ENCODE measurements at regions not wholly inside any gene's neighbourhood (a gene's known extent, or its start where the extent isn't known, plus 50 kb on each side); places are given as distances from the start of the nearest gene placed in this dataset.

- Histone ChIP-seq H2AFZ (ENCODE audit: low read length) (no peak overlapping the region), H2BK120ac (replicated peaks; ENCODE audit: low read depth, low read length) (no peak overlapping the region), H4K5ac (ENCODE audit: insufficient read length, low read depth, low read length) (no peak overlapping the region), H3K56ac (replicated peaks; ENCODE audit: insufficient read length, low read depth, low read length) (no peak overlapping the region), H3K9me3 (ENCODE audit: insufficient read depth in 2 of 2, low read depth in 1 of 2, low read length in 1 of 2) (no peaks in the 10 kb centered on the region), H3K4ac (replicated peaks; ENCODE audit: insufficient read length, low read depth, low read length) (no peak overlapping the region), H3K14ac (ENCODE audit: insufficient read length) (no peak overlapping the region), H3K79me2 (ENCODE audit: control insufficient read depth in 1 of 2, insufficient read depth in 2 of 2, low read length in 2 of 2) (no peaks in the 10 kb centered on the region), H2BK12ac (ENCODE audit: low read depth, low read length) (no peak overlapping the region), H3K23ac (ENCODE audit: insufficient read length) (no peak overlapping the region), H2BK20ac (ENCODE audit: low read length) (no peak overlapping the region), H3K4me1 (replicated peaks in 1 of 4; ENCODE audit: control insufficient read depth in 3 of 4, insufficient read depth in 4 of 4, low read length in 3 of 4) (no peaks in the 10 kb centered on the region), H3K18ac (ENCODE audit: extremely low read depth, low read length) (no peak overlapping the region), H4K8ac (ENCODE audit: extremely low read depth, insufficient read depth, low read length) (no peak overlapping the region), H2BK5ac (ENCODE audit: low read depth, low read length) (no peak overlapping the region), H2BK15ac (ENCODE audit: low read length) (peak overlapping the region; percentile 85; the same call in 1 of the 2 replicates), H3K9ac (replicated peaks in 1 of 4; ENCODE audit: extremely low read depth in 1 of 4, low read depth in 3 of 4, low read length in 3 of 4) (no peak overlapping the region), H4K20me1 (replicated peaks in 1 of 2; ENCODE audit: control insufficient read depth in 1 of 2, insufficient read depth in 2 of 2, low read length in 2 of 2) (no peaks in the 10 kb centered on the region), H3K79me1 (ENCODE audit: low read depth, low read length) (no peaks in the 10 kb centered on the region), H3K23me2 (ENCODE audit: low read depth, low read length) (no peaks in the 10 kb centered on the region), H3K27me3 (replicated peaks in 1 of 4; ENCODE audit: control insufficient read depth in 3 of 4, extremely low read depth in 1 of 4, insufficient read depth in 3 of 4, low read length in 3 of 4) (no peaks in the 10 kb centered on the region), H3K36me3 (ENCODE audit: control insufficient read depth in 2 of 4, insufficient read depth in 4 of 4, low read length in 3 of 4) (no peaks in the 10 kb centered on the region), H3K27ac (ENCODE audit: low read depth, low read length) (no peak overlapping the region), H3K4me3 (ENCODE audit: extremely low read depth in 1 of 4, insufficient read depth in 2 of 4, low read depth in 3 of 4, low read length in 4 of 4) (no peak overlapping the region), H4K91ac (replicated peaks; ENCODE audit: insufficient read length, low read length) (no peak overlapping the region), H3K4me2 (ENCODE audit: insufficient read depth in 1 of 2, low read depth in 2 of 2, low read length in 2 of 2) (no peak overlapping the region), H2AK5ac (ENCODE audit: low read depth, low read length) (no peak overlapping the region)
- 86% methylated on average over 4 of the region's 4 CpGs; no CpG with 5 or more reads in 1 of the 2 experiments for WGBS, 2 experiments (ENCODE audit: extremely low coverage in 1 of 2, insufficient coverage in 1 of 2, insufficient read length in 1 of 2, insufficient replicate concordance in 2 of 2, low coverage in 1 of 2, low lambda C conversion rate in 2 of 2, missing lambda C conversion rate in 1 of 2)
- ChIA-PET CTCF (ENCODE audit: partially characterized antibody) (interaction anchor here (3.2 to 8.6 kb wide), 2 partner anchors 9 to 24 kb away, joined by 11 to 51 read pairs; no protein-coding TSS in a partner anchor), POLR2A (ENCODE audit: partially characterized antibody) (no interaction called here)
- no peak for TF ChIP-seq JUND (IDR thresholded peaks at IDR 0.05; ENCODE audit: low read length)
- TF ChIP-seq CTBP2 (IDR thresholded peaks at IDR 0.05; ENCODE audit: borderline replicate concordance, insufficient read depth, insufficient read length, low read length) = no peak
- no peak for TF ChIP-seq TEAD4 (IDR thresholded peaks at IDR 0.05; ENCODE audit: low read depth, low read length)
- TF ChIP-seq NRF1 (IDR thresholded peaks at IDR 0.05; ENCODE audit: low read depth, low read length) = no peak
- no peak for TF ChIP-seq BACH1 (IDR thresholded peaks at IDR 0.05; ENCODE audit: low read length)
- TF ChIP-seq RBBP5 (IDR thresholded peaks at IDR 0.05; ENCODE audit: borderline replicate concordance, low read depth, low read length) = no peak
- DNase-seq (ENCODE audit: low read depth in 1 of 2, low spot score in 2 of 2) (no peak), FAIRE-seq (no peak)
These were observed 284.4 kb upstream of the SFRP2 start for GRCh38 chr4:154073107-154073822.

Data from H1 (cell line).